HG03135 (cell line): ENCODE measurements at regions not wholly inside any gene's neighbourhood (a gene's known extent, or its start where the extent isn't known, plus 50 kb on each side); places are given as distances from the start of the nearest gene placed in this dataset.

Experiments
- ATAC-seq: cut with Tn5 transposase; IDR thresholded peaks from one replicate; pipeline ENCODE4 v1.9.1; 2021; ENCODE audit warnings: mild to moderate bottlenecking, moderate library complexity; ENCODE audit not compliant: unreplicated experiment

- ATAC-seq = no peak
Measured at GRCh38 chr7:81648716-81649115, 121.1 kb downstream of the HGF start.

DNA sequence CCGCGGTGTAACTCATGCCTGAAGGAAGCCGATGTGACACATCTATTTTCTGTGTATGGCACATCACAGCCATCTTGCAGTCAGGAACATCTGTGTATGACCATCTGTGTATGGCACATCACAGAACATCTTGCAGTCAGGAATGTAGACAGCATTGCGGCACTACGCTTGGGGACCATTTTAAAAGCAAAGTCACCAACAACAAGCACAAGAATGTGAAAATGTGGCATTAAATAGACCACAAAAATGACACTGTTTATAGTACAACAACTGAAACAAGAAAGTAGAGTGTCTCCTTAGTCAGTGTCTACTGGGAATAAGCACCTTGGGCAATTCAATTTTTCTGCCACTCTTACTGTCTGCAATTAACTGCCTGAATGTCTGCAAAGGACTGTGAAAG lies 124.4 kb downstream of the HGF start:
- ATAC-seq = no peak

- no peak for ATAC-seq
Measured at GRCh38 chr7:81641873-81642272, 128.0 kb downstream of the HGF start.

DNA sequence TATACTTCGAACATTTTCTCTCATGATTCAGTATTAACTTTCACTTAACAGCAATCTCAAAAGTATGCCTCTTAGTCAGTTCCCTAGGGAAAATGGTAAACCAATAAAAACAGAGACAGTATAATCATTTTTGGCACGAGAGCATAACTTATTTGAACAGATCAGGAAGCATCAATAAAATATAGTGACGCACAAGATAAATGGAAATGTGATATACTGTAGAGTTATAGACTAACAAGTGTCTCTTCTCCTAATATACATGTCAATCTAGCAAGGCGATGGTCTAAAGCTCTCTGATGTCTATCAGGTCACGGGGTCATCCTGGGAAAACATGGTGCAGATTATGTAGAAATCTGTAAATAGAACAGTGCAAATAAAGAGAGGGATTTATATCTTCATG lies 131.6 kb downstream of the HGF start:
- no peak for ATAC-seq

- no peak for ATAC-seq
Measured at GRCh38 chr7:81637534-81637933, 132.3 kb downstream of the HGF start.

DNA sequence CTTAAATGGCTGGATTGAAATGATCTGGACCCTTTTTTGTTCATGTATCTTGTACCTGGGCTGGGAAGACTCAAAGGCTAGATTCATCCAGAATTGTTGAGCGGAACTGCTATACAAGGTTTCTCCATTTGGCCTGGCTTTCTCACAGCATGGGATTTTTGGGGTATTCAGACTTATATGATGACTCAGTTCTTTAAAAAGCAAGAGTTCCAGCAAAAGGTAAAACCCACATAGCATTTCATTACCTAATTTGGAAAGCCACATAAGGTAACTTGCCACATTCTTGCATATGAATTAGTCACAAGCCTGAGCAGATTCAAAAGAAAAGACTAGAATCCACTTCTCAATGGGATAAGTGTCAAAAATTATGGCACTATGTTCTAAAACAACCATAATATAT lies 137.4 kb downstream of the HGF start:
- no peak for ATAC-seq

DNA sequence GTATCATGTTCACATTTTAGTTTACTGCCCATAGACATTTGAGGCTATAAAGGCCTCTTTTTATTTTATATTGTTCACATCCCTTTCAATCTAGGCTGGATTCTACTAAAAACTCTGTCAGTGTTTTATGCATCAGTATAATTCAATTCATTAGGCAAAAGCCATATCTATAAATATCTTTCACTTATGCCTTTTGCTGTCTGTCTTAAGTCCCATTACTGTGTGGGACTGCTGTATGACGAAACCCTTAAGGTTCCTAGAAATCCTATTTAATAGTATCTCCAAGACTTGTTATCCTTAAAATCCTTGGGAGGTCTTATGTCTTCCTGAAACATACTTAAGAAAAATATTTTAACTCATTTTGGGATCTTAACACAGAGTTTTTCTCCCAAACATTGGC lies 139.2 kb downstream of the HGF start:
- ATAC-seq = no peak

DNA sequence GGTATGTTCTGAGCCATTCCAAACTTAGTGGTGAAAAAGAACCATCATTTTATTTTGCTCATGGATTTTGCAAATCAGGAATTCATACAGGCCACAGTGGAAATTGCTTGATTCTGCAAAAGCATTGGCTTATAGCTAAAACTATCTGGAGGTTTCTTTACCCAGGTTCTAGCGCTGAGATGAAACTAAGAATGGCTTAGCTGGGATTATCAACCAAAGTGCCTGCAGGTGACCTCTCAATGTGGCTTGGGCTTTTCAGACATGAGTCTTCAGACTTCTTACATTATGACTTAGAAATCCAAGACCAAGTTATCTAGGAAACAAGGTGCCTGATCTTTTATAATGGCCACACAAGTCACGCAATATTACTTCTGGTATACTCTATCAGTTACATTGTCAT lies 140.1 kb downstream of the HGF start:
- ATAC-seq = no peak

DNA sequence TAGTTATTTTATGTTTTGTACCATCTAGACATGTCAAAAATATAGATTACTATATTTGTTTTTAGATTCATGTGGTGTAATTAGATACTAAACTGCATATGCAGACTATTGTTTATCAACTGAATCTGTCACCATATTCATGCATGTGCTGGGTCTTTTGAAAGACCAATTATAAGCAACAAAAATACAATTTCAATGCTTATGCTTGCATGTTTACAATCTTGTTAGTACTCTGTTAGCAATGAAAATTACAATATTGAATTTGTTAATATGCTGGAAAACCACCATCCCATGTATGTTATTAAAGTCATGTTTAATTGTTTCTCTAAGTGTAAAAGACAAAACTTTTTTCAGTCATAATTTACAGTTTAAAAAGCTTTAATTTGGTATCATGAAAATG lies 140.9 kb downstream of the HGF start:
- no peak for ATAC-seq

DNA sequence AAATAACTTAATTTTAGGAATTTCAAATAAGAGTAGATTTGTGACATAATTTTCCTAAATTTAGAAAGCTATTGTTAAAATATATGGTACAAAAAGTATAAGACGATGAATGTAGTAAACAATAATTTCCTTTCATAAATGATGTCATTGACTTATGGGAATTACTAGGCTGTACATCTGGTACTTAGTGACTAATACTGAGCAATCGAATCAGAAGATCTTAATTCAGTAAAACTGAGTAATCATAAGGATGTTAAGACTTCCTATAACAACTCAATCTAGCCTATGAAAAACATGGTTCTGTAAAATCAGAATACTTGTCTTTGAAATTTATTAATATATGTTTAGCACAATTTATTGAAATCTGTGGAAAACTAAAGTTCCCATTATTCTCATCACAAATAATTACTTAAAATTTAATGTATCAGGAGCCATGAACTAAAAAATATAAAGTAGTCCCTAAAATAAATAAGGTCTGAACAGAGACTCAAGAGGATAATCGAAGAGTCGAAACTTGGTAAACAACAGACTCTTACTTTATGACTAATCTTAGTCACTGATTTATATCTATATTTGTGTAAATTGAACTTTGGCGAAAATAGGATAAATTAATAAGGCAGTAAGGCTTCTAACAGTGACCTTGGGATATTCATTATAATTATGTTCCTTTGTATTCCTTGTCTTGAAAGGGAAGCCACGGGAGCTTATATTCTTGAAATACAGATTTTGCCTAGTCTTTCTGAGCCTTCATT lies 142.1 kb downstream of the HGF start:
- ATAC-seq = no peak

GRCh38 chr7:81626008-81626407 lies 143.8 kb downstream of the HGF start:
- no peak for ATAC-seq

- no peak for ATAC-seq
Measured at GRCh38 chr7:81624650-81625631, 144.9 kb downstream of the HGF start.

- no peak for ATAC-seq
Measured at GRCh38 chr7:81624021-81624592, 145.7 kb downstream of the HGF start.

DNA sequence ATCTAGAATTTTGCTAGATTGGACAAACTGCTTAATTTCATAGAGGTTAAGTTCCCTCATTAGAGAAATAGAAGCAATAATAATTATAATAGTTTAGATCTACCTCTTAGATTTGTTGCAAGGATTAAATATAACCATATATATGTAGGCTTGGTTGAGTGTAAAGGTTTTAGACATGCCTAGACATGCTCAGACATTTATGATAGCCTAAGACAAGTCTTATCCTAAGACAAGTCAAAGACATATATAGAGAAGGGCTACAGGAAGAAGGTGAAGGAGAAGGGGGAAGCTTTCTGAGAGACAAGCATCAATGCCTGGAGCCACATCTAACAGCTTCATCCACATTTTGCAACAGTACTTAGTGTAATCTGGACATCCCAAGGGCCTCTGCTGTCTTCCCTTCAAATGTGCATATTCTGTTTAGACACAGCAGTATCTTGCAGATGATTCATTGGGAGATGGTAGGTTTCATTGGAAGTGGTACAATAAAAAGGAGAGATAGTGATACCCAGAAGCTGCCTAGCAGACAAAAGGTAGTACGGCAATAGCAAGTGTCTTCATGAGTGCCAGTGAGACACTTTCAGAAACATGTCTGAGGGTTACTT lies 146.5 kb downstream of the HGF start:
- no peak for ATAC-seq

- no peak for ATAC-seq
Measured at GRCh38 chr7:81621893-81622292, 148.0 kb downstream of the HGF start.

- ATAC-seq = no peak
Measured at GRCh38 chr7:81618396-81619014, 151.3 kb downstream of the HGF start.

DNA sequence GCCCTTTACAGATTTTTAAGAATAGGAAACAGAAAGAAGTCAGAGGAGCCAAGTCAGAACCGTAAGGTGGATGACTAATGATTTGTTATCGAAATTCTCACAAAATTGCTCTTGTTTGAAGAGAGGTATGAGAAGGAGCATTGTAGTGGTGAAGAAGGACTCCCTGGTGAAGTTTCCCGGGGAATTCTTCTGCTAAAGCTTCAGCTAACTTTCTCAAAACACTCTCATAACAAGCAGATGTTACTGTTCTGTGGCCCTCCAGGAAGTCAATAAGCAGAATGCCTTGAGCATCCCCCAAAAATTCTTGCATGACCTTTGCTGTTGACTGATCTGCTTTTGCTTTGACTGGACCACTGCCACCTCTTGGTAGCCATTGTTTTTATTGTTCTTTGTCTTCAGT lies 152.9 kb downstream of the HGF start:
- ATAC-seq = no peak

- no peak for ATAC-seq
Measured at GRCh38 chr7:81611805-81612204, 158.0 kb downstream of the HGF start.

DNA sequence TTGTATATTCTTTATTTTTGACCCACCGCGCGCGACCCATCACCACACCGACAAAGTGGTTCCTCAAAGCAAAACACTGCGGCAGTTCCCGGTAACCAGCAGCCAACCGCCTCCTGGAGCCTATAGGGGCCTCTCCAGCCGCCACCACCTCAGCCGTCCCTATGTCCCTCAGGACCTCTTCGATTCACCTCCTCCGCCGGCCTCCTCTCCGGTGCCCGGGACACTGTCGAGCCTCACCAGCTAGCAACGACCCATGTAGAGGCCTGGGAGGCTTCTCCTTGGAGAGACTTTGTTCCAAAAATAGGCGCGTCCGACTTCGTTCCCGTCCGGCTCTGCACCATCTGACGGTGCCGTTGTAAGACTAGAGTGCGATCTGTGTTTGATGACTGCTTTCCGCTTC lies 158.8 kb downstream of the HGF start:
- ATAC-seq = no peak

DNA sequence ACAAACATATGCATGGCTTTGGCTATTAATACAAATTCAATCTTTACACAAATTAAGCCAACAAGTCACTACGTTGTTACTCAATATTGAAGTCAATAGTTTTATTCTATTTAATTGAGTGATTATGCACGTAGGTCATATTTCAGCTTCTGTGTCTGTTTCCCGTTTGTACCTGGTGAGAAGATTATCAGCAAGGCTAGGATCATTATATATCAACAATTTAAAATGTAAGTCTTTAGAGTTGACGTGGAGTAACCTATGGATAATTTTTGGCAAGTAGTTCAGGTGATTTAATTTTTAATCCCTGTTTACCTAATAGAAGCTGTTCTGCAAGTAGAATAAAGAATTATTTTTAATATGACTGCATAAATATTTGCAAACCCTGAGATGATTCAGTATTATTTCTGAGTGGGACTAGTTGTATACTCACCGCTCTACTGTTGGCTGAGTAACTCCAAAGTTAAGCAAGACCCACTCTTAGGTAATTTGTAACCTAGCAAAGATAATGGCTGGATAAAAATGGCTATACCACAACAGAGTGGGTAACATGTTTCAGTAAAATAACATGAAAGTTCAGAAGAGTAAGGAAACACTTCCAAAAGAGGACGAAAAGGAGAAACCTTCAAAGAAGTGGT lies 161.0 kb downstream of the HGF start:
- ATAC-seq = no peak
